Neural progenitor cell (in vitro differentiated cells): ENCODE measurements at regions not wholly inside any gene's neighbourhood (a gene's known extent, or its start where the extent isn't known, plus 50 kb on each side); places are given as distances from the start of the nearest gene placed in this dataset.

ENCODE experiments used
- EZH2phosphoT487 ChIP-seq: fragments of 200-600 bp; sonication (generic); IDR thresholded peaks from 2 replicates; pipeline ENCODE4 v1.6.1; 2017; ENCODE audit warnings: antibody characterized with exemption
- TF ChIP-seq, protein P1 (sequence below): fragments of 200-600 bp; sonication (generic); IDR thresholded peaks from 2 replicates; pipeline ENCODE4 v1.5.1; 2017; ENCODE audit warnings: antibody characterized with exemption, mild to moderate bottlenecking

DNA sequence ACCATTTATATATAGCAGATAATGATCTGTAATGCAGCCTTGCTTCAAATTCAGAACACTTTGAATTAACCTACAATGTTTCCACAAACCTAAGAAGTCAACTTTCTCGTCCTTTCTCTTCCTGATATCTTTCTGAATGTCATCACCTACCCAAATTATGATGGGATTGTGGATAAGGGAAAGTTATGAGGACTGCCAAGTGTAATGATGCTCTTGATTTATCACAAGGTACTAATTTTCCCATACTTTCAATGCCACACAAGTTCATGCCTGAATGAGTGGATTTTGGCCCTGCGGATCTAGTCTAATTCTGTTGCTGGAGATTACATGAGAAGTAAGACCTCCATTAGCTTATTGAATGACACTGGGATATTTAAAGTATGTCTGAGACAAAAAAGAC lies 82.6 kb upstream of the NANOGP8 start:
- no peak for TF ChIP-seq EZH2phosphoT487
- TF ChIP-seq, protein P1, sequence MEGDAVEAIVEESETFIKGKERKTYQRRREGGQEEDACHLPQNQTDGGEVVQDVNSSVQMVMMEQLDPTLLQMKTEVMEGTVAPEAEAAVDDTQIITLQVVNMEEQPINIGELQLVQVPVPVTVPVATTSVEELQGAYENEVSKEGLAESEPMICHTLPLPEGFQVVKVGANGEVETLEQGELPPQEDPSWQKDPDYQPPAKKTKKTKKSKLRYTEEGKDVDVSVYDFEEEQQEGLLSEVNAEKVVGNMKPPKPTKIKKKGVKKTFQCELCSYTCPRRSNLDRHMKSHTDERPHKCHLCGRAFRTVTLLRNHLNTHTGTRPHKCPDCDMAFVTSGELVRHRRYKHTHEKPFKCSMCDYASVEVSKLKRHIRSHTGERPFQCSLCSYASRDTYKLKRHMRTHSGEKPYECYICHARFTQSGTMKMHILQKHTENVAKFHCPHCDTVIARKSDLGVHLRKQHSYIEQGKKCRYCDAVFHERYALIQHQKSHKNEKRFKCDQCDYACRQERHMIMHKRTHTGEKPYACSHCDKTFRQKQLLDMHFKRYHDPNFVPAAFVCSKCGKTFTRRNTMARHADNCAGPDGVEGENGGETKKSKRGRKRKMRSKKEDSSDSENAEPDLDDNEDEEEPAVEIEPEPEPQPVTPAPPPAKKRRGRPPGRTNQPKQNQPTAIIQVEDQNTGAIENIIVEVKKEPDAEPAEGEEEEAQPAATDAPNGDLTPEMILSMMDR = no peak
